ENCODE measurements at regions not wholly inside any gene's neighbourhood (a gene's known extent, or its start where the extent isn't known, plus 50 kb on each side); places are given as distances from the start of the nearest gene placed in this dataset.
"Not testable (repeated sequence)": the region's sequence is repeated elsewhere in the genome, so short reads cannot be mapped to it uniquely, and the experiment has no call there.

DNA sequence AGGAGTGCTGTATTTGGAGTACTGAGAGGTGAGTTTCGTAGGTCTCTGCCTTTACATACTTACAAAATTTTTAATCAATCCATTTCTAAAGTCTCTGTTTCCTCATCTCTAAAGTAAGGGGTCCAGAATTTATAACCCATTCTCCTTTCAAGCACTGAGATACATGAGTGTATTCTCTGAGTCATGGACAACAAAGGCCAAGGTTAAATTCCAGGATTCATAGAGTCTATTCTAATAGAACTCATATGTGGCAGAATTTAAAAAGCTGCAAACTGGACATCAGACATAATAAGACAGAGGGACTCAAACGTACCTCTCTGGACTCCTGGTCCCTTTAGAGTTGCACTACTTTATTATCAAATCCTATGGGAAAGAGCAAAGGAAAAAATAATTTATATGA, 112.5 kb upstream of the SLIT3 start:
- no peak for DNase-seq

- DNase-seq: no peak
Measured at GRCh38 chr5:169412831-169413230, 111.9 kb upstream of the SLIT3 start.

DNA sequence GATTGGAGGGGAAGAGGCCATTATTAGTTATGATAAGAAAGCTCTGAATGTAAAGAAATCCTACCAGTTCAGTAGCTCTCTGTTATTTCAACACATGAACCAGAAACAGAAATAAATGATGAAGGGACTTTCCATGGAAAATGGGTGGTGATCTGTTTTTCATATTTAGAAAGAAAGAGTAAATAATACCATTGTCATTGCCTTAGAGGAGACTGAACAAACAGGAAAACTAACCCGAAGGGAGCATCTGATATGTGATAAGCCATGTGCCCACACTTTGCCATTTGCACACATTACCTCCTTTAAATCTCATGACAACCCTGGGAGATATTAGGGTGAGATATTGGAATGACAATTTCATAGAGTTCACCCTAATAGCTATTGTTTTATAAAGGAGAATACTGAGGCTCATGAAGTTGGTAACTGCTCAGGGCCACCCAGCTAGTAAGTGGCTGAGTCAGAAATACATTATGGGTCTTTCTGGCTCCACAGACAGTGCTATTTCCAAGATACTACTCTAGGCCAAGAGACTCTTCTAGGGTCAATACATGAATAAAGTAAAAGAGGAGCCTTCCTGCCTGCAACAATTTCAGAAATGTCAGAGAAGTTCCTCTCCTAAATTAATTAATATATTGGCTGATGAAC, 111.0 kb upstream of the SLIT3 start:
- DNase-seq: no peak

- peak; percentile 24 for DNase-seq
Measured at GRCh38 chr5:169410996-169411783, 110.3 kb upstream of the SLIT3 start.

GRCh38 chr5:169408731-169409130, 107.8 kb upstream of the SLIT3 start:
- DNase-seq: no peak

DNA sequence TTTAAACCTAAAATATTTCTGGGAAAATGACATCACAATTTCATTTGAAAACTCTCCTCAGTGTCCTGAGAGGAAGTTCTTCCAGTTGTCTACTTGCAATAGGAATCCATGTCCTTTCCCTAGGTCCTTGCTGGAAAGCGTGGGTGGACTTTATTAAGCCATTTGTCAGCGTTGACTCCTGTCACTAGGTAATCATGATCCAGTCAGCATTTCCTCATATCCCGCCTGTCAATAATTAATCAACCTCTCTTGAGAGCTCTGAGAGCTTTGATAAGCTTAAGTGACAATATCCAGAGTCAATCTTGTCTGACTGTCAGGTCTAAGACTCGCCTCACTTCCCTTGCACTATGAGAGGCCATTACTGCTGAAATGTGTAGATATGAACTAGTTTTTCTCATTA, 107.2 kb upstream of the SLIT3 start:
- DNase-seq: no peak

- DNase-seq: no peak
Measured at GRCh38 chr5:169404223-169404622, 103.3 kb upstream of the SLIT3 start.

DNA sequence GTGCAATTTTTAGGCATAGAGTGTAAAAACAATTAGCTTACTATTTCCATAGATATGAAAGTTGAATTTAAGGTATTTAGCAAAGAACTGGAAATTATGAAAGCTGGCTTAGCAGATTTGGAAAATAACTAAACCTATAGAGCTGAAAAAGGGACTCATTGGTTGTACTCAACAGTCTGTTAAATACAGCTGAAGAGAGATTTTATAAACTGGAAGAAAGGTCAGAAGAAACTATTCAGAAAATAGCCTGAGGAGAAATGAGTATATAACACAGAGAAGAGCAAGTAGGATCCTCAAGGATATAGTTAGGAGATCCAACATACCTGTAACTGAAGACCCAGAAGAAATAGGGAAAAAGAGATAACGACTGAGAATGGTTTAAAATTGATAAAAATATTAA, 97.6 kb upstream of the SLIT3 start:
- no peak for DNase-seq

- no peak for DNase-seq
Measured at GRCh38 chr5:169395136-169395535, 94.2 kb upstream of the SLIT3 start.

GRCh38 chr5:169394371-169394770, 93.4 kb upstream of the SLIT3 start:
- no peak for DNase-seq

GRCh38 chr5:169393907-169394306, 93.0 kb upstream of the SLIT3 start:
- DNase-seq: no peak

DNA sequence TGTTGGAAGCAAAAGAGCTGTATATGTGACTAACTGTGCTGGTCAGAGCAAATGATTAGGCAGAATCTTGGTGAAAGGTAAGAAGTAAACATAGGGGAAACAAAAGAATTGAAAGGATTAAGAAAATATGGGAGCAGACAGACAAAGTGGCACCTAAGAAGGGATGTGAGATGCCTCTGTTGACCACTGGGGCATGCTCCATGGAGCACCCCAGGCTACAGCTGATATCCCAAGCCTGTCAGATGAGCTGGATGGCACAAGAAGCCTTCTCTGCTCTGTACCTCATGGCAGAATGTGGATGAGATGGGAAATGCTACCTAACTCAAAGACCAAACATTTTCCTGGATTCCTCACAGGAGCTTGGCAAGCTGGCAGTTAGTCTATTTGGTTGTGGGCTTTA, 89.3 kb upstream of the SLIT3 start:
- DNase-seq: no peak

GRCh38 chr5:169389318-169389717, 88.4 kb upstream of the SLIT3 start:
- DNase-seq: no peak

DNA sequence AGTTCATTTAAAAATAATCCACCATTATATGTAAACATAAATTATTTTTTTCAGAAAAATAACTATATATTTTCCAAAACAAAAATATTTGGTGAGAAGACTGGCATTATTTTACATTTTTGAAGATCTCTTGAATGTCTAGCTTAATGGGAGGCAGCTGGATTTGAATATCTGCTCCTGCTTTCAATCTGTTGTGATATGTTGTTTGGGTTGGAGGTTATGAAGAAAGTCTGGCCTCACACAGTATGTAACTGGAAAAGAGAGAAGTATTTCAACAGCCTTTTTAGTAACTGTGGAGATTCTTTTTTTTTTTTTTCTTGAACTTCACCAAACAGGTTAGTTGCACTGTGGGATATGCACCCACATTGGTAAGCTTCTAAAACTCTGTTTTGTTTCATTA, 84.7 kb upstream of the SLIT3 start:
- no peak for DNase-seq

DNA sequence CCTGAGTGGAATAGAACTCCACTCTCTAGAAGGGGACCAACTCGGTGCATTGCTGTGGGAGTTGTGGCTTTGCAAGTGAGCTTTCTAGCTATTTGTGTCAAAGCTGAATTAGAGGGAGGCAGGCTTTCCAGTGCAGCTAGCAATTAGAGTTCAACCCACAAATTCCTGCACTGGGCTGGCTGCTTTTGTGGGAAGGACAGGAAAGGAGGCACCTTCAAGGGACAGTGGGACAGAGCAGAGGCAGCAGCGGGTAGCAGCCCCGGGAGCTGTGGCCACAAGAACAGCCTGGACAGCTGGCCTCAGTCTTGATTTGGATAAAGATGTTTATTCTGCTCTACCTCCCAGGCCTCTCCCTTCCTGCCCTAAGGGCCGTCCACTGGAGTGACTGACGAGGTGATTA, 83.7 kb upstream of the SLIT3 start:
- no peak for DNase-seq

DNA sequence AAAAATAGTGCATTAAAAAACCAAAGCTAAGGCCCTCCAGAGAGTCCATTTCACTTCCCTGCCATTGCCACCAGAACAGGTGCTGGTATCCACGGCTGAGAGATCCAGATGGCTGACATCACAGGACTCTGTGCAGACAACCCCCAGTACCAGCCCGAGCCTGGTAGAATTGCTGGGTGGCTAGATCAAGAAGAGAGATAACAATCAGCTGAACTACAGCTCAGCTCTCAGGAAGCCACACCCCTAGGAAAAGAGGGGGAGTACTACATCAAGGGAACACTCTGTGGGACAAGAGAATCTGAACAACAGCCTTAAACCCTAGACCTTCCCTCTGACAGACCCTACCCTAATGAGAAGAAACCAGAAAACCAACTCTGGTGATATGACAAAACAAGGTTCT, 73.8 kb upstream of the SLIT3 start:
- DNase-seq: no peak

DNA sequence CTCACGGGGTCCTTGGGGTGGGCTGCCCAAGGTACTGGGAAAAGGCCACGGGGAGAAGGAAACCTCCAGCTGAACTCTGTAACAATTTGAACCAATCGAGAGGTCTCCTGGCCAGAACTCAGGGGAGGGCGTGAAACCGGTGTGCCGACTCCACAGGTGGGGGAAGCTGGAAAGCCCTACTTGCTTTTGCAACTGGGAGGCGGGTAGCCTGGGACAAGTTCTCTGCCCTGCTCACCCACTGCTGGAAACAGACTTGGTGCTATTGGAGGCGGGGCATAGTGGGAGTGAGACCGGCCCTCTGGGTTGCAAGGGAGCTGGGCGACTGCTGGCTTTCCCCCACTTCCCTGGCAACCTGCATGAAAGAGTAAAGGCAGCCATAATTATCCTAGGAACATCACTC, 73.2 kb upstream of the SLIT3 start:
- DNase-seq: no peak

- DNase-seq: not testable (repeated sequence)
Measured at GRCh38 chr5:169371801-169372200, 70.9 kb upstream of the SLIT3 start.

GRCh38 chr5:169369130-169369529, 68.2 kb upstream of the SLIT3 start:
- DNase-seq: no peak

GRCh38 chr5:169367861-169368260, 66.9 kb upstream of the SLIT3 start:
- DNase-seq: no peak

DNA sequence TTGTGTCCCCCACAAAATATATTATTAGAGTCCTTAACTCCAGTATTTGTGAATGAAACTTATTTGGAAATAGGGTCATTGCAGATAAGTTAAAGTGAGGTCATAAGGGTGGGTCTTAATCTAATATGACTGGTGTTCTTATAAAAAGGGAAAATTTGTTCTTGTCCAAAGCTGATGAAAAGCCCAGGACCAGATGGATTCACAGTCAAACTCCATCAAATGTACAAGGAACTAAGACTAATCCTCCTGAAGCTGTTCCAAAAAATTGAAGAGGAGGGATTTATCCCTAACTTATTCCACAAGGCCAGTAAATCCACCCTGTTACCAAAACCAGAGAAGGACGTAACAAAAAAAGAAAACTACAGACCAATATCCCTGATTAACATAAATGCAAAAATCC, 56.4 kb upstream of the SLIT3 start:
- no peak for DNase-seq

DNA sequence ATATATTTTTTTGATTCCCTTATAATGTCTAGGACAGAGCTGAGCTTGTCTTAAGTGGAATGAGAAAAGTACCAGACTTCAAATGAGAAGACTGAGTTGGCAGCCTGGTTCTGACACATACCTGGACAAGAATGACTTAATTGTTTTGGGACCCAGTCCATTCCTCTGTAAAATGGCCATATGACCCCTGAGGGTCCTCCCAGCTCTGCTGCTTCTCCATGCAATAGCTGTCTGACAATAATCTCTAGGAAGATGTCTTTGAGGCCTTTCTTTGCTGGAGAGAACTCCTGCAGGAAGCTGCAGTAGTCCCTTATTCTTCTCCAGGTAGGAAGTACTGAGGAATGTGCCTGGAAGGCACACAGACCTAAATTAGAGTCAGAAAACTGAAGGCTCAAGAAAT, 55.9 kb upstream of the SLIT3 start:
- no peak for DNase-seq

- no peak for DNase-seq
Measured at GRCh38 chr5:169356181-169356580, 55.2 kb upstream of the SLIT3 start.

DNA sequence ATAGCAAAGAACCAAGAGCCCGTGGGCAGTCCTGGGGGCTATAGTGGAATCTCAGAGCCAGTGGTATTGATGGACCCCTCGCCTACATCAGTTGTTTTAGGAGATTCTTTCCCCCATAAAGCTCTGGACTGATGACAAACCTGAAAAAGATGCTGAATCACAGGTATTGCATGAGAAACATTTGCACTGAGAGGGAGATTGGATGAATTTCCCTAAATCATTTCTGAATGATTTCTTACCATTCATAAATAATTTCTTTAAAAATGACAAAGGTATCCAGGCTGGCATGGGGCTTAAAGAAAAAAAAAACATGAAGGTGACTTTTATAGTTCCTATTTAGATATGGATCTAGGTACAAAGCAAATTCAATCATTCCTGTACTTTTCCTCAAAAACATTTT, 54.0 kb upstream of the SLIT3 start:
- DNase-seq: no peak

Data from tongue (tissue), 1 donor.